HG03175 (cell line): ENCODE measurements at regions not wholly inside any gene's neighbourhood (a gene's known extent, or its start where the extent isn't known, plus 50 kb on each side); places are given as distances from the start of the nearest gene placed in this dataset.
A peak's percentile ranks its signal among the peaks of the same experiment; 100 is the strongest.

Source experiments
- ATAC-seq: cut with Tn5 transposase; IDR thresholded peaks from one replicate; pipeline ENCODE4 v1.9.1; 2021; ENCODE audit warnings: mild to moderate bottlenecking, moderate library complexity; ENCODE audit not compliant: unreplicated experiment

GRCh38 chr11:15757048-15757698 lies 599.2 kb downstream of the SOX6 start:
- no peak for ATAC-seq

- ATAC-seq = no peak
These were observed 597.4 kb downstream of the SOX6 start for GRCh38 chr11:15758857-15759465.

- no peak for ATAC-seq
These were observed 595.1 kb downstream of the SOX6 start for GRCh38 chr11:15761235-15761634.

GRCh38 chr11:15764326-15764725 lies 592.0 kb downstream of the SOX6 start:
- no peak for ATAC-seq

GRCh38 chr11:15764948-15765347 lies 591.4 kb downstream of the SOX6 start:
- no peak for ATAC-seq

GRCh38 chr11:15765530-15765929 lies 590.8 kb downstream of the SOX6 start:
- ATAC-seq = no peak

- ATAC-seq = no peak
These were observed 588.0 kb downstream of the SOX6 start for GRCh38 chr11:15768321-15768720.

- no peak for ATAC-seq
These were observed 587.1 kb downstream of the SOX6 start for GRCh38 chr11:15769203-15769602.

GRCh38 chr11:15770798-15771414 lies 585.4 kb downstream of the SOX6 start:
- peak; percentile 52 for ATAC-seq

GRCh38 chr11:15772547-15772946 lies 583.8 kb downstream of the SOX6 start:
- no peak for ATAC-seq

- ATAC-seq = no peak
These were observed 583.4 kb downstream of the SOX6 start for GRCh38 chr11:15772981-15773380.

- ATAC-seq = no peak
These were observed 582.6 kb downstream of the SOX6 start for GRCh38 chr11:15773476-15774387.

- no peak for ATAC-seq
These were observed 581.9 kb downstream of the SOX6 start for GRCh38 chr11:15774388-15774939.

- no peak for ATAC-seq
These were observed 581.3 kb downstream of the SOX6 start for GRCh38 chr11:15775015-15775541.

- ATAC-seq = no peak
These were observed 580.5 kb downstream of the SOX6 start for GRCh38 chr11:15775797-15776196.

GRCh38 chr11:15776366-15776765 lies 580.0 kb downstream of the SOX6 start:
- no peak for ATAC-seq

GRCh38 chr11:15779518-15779917 lies 576.8 kb downstream of the SOX6 start:
- no peak for ATAC-seq

- no peak for ATAC-seq
These were observed 576.0 kb downstream of the SOX6 start for GRCh38 chr11:15780382-15780781.

GRCh38 chr11:15780837-15781236 lies 575.5 kb downstream of the SOX6 start:
- ATAC-seq = no peak

GRCh38 chr11:15783619-15784018 lies 572.7 kb downstream of the SOX6 start:
- no peak for ATAC-seq
